Mesothelial cell of epicardium (in vitro differentiated cells): ENCODE measurements at regions not wholly inside any gene's neighbourhood (a gene's known extent, or its start where the extent isn't known, plus 50 kb on each side); places are given as distances from the start of the nearest gene placed in this dataset.
"Not testable (repeated sequence)": the region's sequence is repeated elsewhere in the genome, so short reads cannot be mapped to it uniquely, and the experiment has no call there.

Source experiments
- DNase-seq, 2 experiments: peaks; one replicate each; pipeline ENCODE4 v3.0.0; 2021; ENCODE audit warnings: low spot score in 2 of 2; ENCODE audit not compliant: unreplicated experiment in 2 of 2
- H3K27ac Mint-ChIP-seq: 2 replicates; pipeline ENCODE4 v1.8.0; 2021; ENCODE audit warnings: mixed read lengths
- H3K27me3 Mint-ChIP-seq: 2 replicates; pipeline ENCODE4 v1.8.0; 2021; ENCODE audit warnings: low read depth, mixed read lengths
- H3K36me3 Mint-ChIP-seq: 2 replicates; pipeline ENCODE4 v1.8.0; 2021; ENCODE audit warnings: mixed read lengths
- H3K4me1 Mint-ChIP-seq: 2 replicates; pipeline ENCODE4 v1.8.0; 2021; ENCODE audit warnings: mixed read lengths
- H3K4me3 Mint-ChIP-seq: 2 replicates; pipeline ENCODE4 v1.8.0; 2021; ENCODE audit warnings: mild to moderate bottlenecking, moderate library complexity, mixed read lengths
- H3K9me3 Mint-ChIP-seq: 2 replicates; pipeline ENCODE4 v1.8.0; 2021; ENCODE audit warnings: mixed read lengths
- CTCF ChIP-seq: fragments of 200-600 bp; sonication (generic); IDR thresholded peaks from one replicate; pipeline ENCODE4 v1.5.0; 2021; ENCODE audit warnings: antibody characterized with exemption; ENCODE audit not compliant: unreplicated experiment

GRCh38 chr7:149692557-149692982, 80.8 kb downstream of the ZNF467 start:
- no peak for TF ChIP-seq CTCF
- Mint-ChIP-seq H3K36me3 (no peaks in the 10 kb centered on the region), H3K4me1 (peaks cover 6% of the 10 kb centered on the region), H3K9me3 (peaks cover 15% of the 10 kb centered on the region), H3K4me3 (peak overlapping the region; percentile 50), H3K27ac (no peak overlapping the region), H3K27me3 (peaks cover 77% of the 10 kb centered on the region)
- DNase-seq = no peak

- Mint-ChIP-seq H3K9me3 (peaks cover 13% of the 10 kb centered on the region), H3K27me3 (peaks cover 79% of the 10 kb centered on the region)
- no peak for TF ChIP-seq CTCF
Observed at GRCh38 chr7:149692056-149692455, 81.3 kb downstream of the ZNF467 start.

GRCh38 chr7:149690688-149691446, 82.5 kb downstream of the ZNF467 start:
- Mint-ChIP-seq H3K27ac (no peak overlapping the region), H3K9me3 (peaks cover 12% of the 10 kb centered on the region), H3K4me3 (no peak overlapping the region), H3K27me3 (peaks cover 77% of the 10 kb centered on the region), H3K4me1 (peaks cover 6% of the 10 kb centered on the region), H3K36me3 (no peaks in the 10 kb centered on the region)
- no peak for DNase-seq
- TF ChIP-seq CTCF = no peak

More at GRCh38 chr7:149692056-149692455, 81.3 kb downstream of the ZNF467 start:
- Mint-ChIP-seq H3K27ac (no peak overlapping the region), H3K36me3 (no peaks in the 10 kb centered on the region), H3K4me1 (peaks cover 6% of the 10 kb centered on the region), H3K4me3 (peak overlapping the region; percentile 26)
- no peak for DNase-seq

GRCh38 chr7:149689291-149689721, 84.1 kb downstream of the ZNF467 start:
- peaks cover 6% of the 10 kb centered on the region for H3K4me1 Mint-ChIP-seq
- no peak overlapping the region for H3K4me3 Mint-ChIP-seq
- TF ChIP-seq CTCF = no peak
- no peak for DNase-seq
- H3K27ac Mint-ChIP-seq = no peak overlapping the region
- H3K27me3 Mint-ChIP-seq = peaks cover 75% of the 10 kb centered on the region
- no peaks in the 10 kb centered on the region for H3K36me3 Mint-ChIP-seq
- peaks cover 12% of the 10 kb centered on the region for H3K9me3 Mint-ChIP-seq

GRCh38 chr7:149688836-149689235, 84.6 kb downstream of the ZNF467 start:
- Mint-ChIP-seq H3K9me3 (peaks cover 12% of the 10 kb centered on the region), H3K27me3 (peaks cover 77% of the 10 kb centered on the region), H3K4me3 (no peak overlapping the region), H3K4me1 (peaks cover 6% of the 10 kb centered on the region), H3K27ac (no peak overlapping the region), H3K36me3 (no peaks in the 10 kb centered on the region)
- no peak for DNase-seq
- TF ChIP-seq CTCF = no peak

- DNase-seq, H3K36me3 Mint-ChIP-seq, H3K4me1 Mint-ChIP-seq, H3K27ac Mint-ChIP-seq, H3K4me3 Mint-ChIP-seq: not testable (repeated sequence)
- peaks cover 67% of the 10 kb centered on the region for H3K27me3 Mint-ChIP-seq
- H3K9me3 Mint-ChIP-seq = peaks cover 12% of the 10 kb centered on the region
Observed at GRCh38 chr7:149687820-149688219, 85.6 kb downstream of the ZNF467 start.
